Pancreas (tissue), 10 donors: ENCODE measurements at regions not wholly inside any gene's neighbourhood (a gene's known extent, or its start where the extent isn't known, plus 50 kb on each side); places are given as distances from the start of the nearest gene placed in this dataset.

Experiments
- ATAC-seq, 4 donors: fragments of 200-7000 bp; cut with Tn5 transposase; one replicate each; pipeline versions ENCODE4 v1.8.0 to v1.9.1; 2020; ENCODE audit warnings: mild to moderate bottlenecking in 4 of 4, moderate library complexity in 4 of 4
- DNase-seq, 6 donors: peaks; one replicate each; pipeline ENCODE4 v3.0.0-alpha.2; 2020
- FAIRE-seq: peaks from 2 replicates; lab custom pipeline; 2012; peaks lifted over from hg19 to GRCh38; lab: Jason Lieb, UNC
- H3K27ac ChIP-seq, 4 donors: fragments of 200-600 bp; sonication (generic); 1 replicate in 3 of 4; 2 replicates in 1 of 4; pipeline versions ENCODE4 v1.5.0 to v1.8.0; 2020
- H3K27me3 ChIP-seq, 4 donors: fragments of 200-600 bp; one replicate each; pipeline ENCODE4 v1.8.0; 2021
- H3K36me3 ChIP-seq, 3 donors: fragments of 200-600 bp; sonication (generic) in 1 of 3; one replicate each; pipeline versions ENCODE4 v1.5.0 to v1.8.0; 2020 to 2021
- H3K4me1 ChIP-seq, 3 donors: fragments of 200-600 bp; one replicate each; pipeline ENCODE4 v1.8.0; 2021
- H3K4me3 ChIP-seq, 4 donors: fragments of 200-600 bp; sonication (generic) in 2 of 4; one replicate each; pipeline versions ENCODE4 v1.5.0 to v1.8.0; 2020 to 2021
- H3K9me3 ChIP-seq, 4 donors: fragments of 200-600 bp; one replicate each; pipeline ENCODE4 v1.8.0; 2021
- WGBS, 2 donors: extraction: QIAGEN DNeasy Blood & Tissue Kit; methylation state at CpG; one replicate each; pipeline ENCODE4 v1.1.7; 2013; 5-methylcytosine and 5-hydroxymethylcytosine counted together
- intact Hi-C, 3 donors: fragments of 100-400 bp; cut with DNase I; formaldehyde crosslinking; loops; one replicate each; pipeline versions ENCODE4 v1.11.1 to v1.14.2; 2022
- TF ChIP-seq, protein P1 (sequence below), 4 donors: fragments of 200-600 bp; sonication (generic) in 3 of 4; IDR thresholded peaks; one replicate each; pipeline versions ENCODE4 v1.5.0 to v1.8.0; 2021; ENCODE audit warnings: antibody characterized with exemption in 4 of 4
- donor health status: healthy with polysubstance abuse.
- donor health status: DM: no; HTN: no; CAD: no; lungs with moderate emphysema.
- donor health status: DM: no; HTN: no; CAD: no.
- donor health status: control.
- donor health status: control.
- donor health status: Bipolar disorder and iron deficiency.
- donor health status: DM: yes; HTN: yes; CAD: no.
- donor health status: DM: no; HTN: no; CAD: no.
- donor health status: DM: no; HTN: no; CAD: no.
- donor health status: DM: yes; HTN: yes; CAD: no.

DNA sequence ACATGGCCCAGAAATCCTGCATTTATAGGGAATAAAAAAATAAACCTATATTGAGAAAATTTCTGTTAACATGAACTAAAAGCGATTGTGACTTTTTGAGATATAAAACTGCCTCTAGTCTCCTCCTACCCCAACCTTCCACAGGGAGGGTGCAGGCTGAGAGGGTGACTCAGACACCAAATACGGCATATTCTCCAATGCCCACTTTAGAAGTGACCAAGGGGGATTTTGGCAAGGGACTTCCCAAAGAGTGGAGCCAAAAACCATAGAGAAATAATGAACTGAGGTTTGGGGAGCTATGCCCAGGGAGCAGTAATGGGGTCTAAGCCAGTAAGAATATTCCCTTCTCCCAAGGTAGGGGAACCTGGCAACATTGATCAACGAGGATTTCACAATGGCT, 124.9 kb upstream of the ZC3H12C start:
- ATAC-seq = no peak
- intact Hi-C loops = no loop called here
- WGBS, 2 donors = 83 to 89% methylated on average over 3 of the region's 3 CpGs

DNA sequence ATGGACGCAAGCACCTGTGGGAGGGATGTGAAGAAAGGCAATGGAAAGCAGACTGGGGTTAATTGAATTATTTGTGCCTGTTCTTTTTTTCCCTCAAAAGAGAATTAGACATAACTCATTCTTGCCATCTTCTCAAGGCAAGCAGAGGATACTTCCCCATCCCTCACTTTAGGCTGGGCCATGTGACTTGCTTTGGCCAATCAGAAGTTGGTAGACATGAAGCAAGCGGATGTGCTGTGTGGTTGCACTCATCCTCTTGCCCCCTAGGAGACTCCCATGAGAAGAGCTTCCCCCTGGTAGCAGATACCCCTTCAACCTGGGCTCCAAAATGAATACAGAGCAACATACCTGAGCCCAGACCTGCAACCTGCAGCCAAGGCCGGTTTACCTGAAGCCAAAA, 124.4 kb upstream of the ZC3H12C start:
- WGBS, 2 donors = 96 to 100% methylated on average over 3 of the region's 3 CpGs
- no peak for FAIRE-seq
- Histone ChIP-seq H3K36me3 (no peaks in the 10 kb centered on the region), H3K9me3 (no peaks in the 10 kb centered on the region), H3K4me3 (no peak overlapping the region), H3K27ac (no peak overlapping the region), H3K27me3 (no peaks in the 10 kb centered on the region), H3K4me1 (no peaks in the 10 kb centered on the region)
- intact Hi-C loops = no loop called here
- TF ChIP-seq, protein P1, sequence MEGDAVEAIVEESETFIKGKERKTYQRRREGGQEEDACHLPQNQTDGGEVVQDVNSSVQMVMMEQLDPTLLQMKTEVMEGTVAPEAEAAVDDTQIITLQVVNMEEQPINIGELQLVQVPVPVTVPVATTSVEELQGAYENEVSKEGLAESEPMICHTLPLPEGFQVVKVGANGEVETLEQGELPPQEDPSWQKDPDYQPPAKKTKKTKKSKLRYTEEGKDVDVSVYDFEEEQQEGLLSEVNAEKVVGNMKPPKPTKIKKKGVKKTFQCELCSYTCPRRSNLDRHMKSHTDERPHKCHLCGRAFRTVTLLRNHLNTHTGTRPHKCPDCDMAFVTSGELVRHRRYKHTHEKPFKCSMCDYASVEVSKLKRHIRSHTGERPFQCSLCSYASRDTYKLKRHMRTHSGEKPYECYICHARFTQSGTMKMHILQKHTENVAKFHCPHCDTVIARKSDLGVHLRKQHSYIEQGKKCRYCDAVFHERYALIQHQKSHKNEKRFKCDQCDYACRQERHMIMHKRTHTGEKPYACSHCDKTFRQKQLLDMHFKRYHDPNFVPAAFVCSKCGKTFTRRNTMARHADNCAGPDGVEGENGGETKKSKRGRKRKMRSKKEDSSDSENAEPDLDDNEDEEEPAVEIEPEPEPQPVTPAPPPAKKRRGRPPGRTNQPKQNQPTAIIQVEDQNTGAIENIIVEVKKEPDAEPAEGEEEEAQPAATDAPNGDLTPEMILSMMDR (IDR thresholded peaks at IDR 0.05) = no peak
- no peak for ATAC-seq
- DNase-seq = no peak

More for the DNA sequence above, 124.9 kb upstream of the ZC3H12C start:
- H3K27ac ChIP-seq = no peak overlapping the region
- no peak for FAIRE-seq
- DNase-seq = no peak
- H3K27me3 ChIP-seq = no peaks in the 10 kb centered on the region
- no peaks in the 10 kb centered on the region for H3K9me3 ChIP-seq
- no peaks in the 10 kb centered on the region for H3K4me1 ChIP-seq
- TF ChIP-seq, protein P1 (IDR thresholded peaks at IDR 0.05) = no peak
- no peaks in the 10 kb centered on the region for H3K36me3 ChIP-seq
- H3K4me3 ChIP-seq = no peak overlapping the region

DNA sequence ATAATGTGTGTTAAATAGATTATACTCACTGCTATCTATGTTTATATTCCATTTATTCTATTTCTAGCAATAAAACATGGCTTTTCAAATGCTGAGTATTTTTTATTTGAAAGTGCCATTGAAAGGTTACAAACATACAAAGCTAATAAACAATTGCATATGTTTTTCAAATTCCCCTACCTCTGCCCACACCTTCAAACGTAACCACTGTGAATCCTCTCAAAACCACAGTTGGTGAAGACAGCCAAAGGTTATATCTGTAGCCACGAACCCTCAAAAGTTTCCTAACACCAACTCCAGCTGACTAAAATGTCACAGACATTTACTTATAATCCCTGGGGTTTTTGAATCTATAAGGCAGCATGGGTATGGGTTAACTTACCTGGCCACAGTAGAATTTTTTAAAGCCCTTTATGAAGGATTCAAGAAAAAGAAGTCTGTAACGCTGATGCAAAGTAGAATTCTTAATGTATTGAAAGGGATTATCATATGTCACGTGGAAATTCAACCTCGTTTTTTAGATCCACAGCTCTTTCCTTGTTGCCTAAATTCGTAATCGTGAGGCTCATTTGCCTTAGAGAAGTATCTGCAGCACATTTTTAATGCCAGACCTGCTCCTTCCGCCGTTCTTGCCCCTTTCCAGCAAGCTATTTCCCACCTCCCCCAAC, 122.5 kb upstream of the ZC3H12C start:
- H3K36me3 ChIP-seq = no peaks in the 10 kb centered on the region
- WGBS, 2 donors = 77 to 89% methylated on average over 9 of the region's 9 CpGs
- DNase-seq = no peak
- ATAC-seq = no peak
- no peak for FAIRE-seq
- no peaks in the 10 kb centered on the region for H3K9me3 ChIP-seq
- H3K27ac ChIP-seq = no peak overlapping the region
- no peaks in the 10 kb centered on the region for H3K27me3 ChIP-seq
- intact Hi-C loops = no loop called here
- H3K4me1 ChIP-seq = no peaks in the 10 kb centered on the region
- TF ChIP-seq, protein P1 (IDR thresholded peaks at IDR 0.05) = no peak
- no peak overlapping the region for H3K4me3 ChIP-seq

DNA sequence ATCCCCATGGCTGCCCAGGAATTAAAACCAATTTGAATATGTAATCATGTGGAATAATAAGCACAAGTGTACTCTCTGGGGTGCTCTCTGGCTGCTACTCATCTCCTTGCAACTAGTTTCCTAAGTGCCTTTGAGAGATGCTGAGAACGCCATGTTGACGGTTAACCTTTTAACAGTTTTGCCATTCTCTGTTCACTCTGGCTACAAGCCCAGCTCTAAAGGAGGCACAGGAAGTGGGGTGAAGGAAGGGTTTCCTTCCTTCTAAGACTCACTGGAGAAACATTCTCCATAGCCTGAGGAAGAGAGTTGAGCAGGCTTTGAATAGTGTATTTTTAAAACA, 122.0 kb upstream of the ZC3H12C start:
- Histone ChIP-seq H3K27me3 (no peaks in the 10 kb centered on the region), H3K4me3 (no peak overlapping the region), H3K9me3 (no peaks in the 10 kb centered on the region), H3K4me1 (no peaks in the 10 kb centered on the region), H3K27ac (no peak overlapping the region), H3K36me3 (no peaks in the 10 kb centered on the region)
- ATAC-seq (peak in 2 of 4 donors; percentile 16 to 51), DNase-seq (no peak), FAIRE-seq (no peak)
- intact Hi-C loops = no loop called here
- TF ChIP-seq, protein P1 (IDR thresholded peaks at IDR 0.05) = no peak
- WGBS, 2 donors = 77 to 80% methylated on average over 2 of the region's 2 CpGs

DNA sequence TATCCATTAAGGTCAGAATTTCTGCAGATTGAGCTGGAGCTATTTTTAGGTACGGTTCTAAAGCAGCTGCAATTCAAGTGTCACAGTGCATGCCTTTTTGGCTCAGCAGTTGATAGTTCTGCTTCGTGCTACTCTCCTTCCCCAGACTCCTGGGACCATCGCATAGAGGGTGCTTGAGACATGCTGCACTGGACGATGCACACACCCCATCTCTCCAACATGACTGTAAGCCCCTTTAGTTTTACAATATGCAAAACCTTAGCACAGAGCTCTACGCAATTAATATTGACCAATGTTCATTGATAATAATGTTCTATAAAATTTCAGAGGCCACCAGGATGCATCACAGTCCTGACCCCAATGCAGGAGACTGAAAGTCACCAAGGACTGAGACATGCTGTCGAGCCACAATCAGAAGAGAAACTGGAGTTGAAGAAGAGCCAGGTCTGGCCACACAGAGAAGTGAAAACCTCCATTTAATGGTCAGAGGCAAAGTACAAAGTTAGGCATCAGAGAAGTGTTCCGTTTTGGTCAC, 120.9 kb upstream of the ZC3H12C start:
- Histone ChIP-seq H3K4me1 (no peaks in the 10 kb centered on the region), H3K36me3 (no peaks in the 10 kb centered on the region), H3K27me3 (no peaks in the 10 kb centered on the region), H3K9me3 (no peaks in the 10 kb centered on the region), H3K4me3 (no peak overlapping the region), H3K27ac (no peak overlapping the region)
- FAIRE-seq (no peak), DNase-seq (no peak), ATAC-seq (peak in 1 of 4 donors; percentile 66)
- TF ChIP-seq, protein P1 (IDR thresholded peaks at IDR 0.05) = no peak
- intact Hi-C loops = no loop called here
- 63 to 74% methylated on average over 7 of the region's 7 CpGs for WGBS, 2 donors
